Right ventricle myocardium inferior (tissue), 1 donor: ENCODE measurements at regions not wholly inside any gene's neighbourhood (a gene's known extent, or its start where the extent isn't known, plus 50 kb on each side); places are given as distances from the start of the nearest gene placed in this dataset.

Source experiments
- ATAC-seq: fragments of 200-7000 bp; cut with Tn5 transposase; one replicate; pipeline ENCODE4 v1.9.1; 2020; ENCODE audit warnings: mild to moderate bottlenecking, moderate library complexity
- DNase-seq: peaks from one replicate; pipeline ENCODE4 v3.0.0; 2021; ENCODE audit errors: missing footprints
- intact Hi-C: fragments of 100-400 bp; cut with DNase I; formaldehyde crosslinking; loops from one replicate; pipeline ENCODE4 v1.11.0; 2022
- donor health status: DM: no; HTN: yes; CAD: no; lungs with severe emphysema.

GRCh38 chr6:145187491-145188206 lies 547.7 kb downstream of the EPM2A start:
- intact Hi-C loops = no loop called here
- DNase-seq = no peak
- no peak for ATAC-seq

GRCh38 chr6:145189836-145190235 lies 545.5 kb downstream of the EPM2A start:
- no peak for ATAC-seq
- no peak for DNase-seq

GRCh38 chr6:145194389-145194788 lies 540.9 kb downstream of the EPM2A start:
- no peak for ATAC-seq
- intact Hi-C loops = no loop called here
- no peak for DNase-seq

More at GRCh38 chr6:145189836-145190235, 545.5 kb downstream of the EPM2A start:
- intact Hi-C loops = no loop called here

- ATAC-seq (no peak), DNase-seq (no peak)
- intact Hi-C loops = no loop called here
These were observed 535.4 kb downstream of the EPM2A start for GRCh38 chr6:145199961-145200360.

- no peak for ATAC-seq
- no peak for DNase-seq
- intact Hi-C loops = no loop called here
These were observed 531.0 kb downstream of the EPM2A start for GRCh38 chr6:145204301-145204700.

- intact Hi-C loops = no loop called here
- ATAC-seq = no peak
- no peak for DNase-seq
These were observed 528.9 kb downstream of the EPM2A start for GRCh38 chr6:145206247-145206907.

GRCh38 chr6:145208474-145208873 lies 526.8 kb downstream of the EPM2A start:
- DNase-seq (no peak), ATAC-seq (no peak)
- intact Hi-C loops = no loop called here

- DNase-seq = no peak
- intact Hi-C loops = no loop called here
- ATAC-seq = peak; percentile 16
These were observed 526.0 kb downstream of the EPM2A start for GRCh38 chr6:145209272-145209671.

- ATAC-seq = no peak
- no peak for DNase-seq
- intact Hi-C loops = loop anchor here (5.0 to 10.0 kb wide), 2 partner anchors 178 to 419 kb away; no protein-coding TSS in a partner anchor
These were observed 522.5 kb downstream of the EPM2A start for GRCh38 chr6:145212813-145213212.

GRCh38 chr6:145213614-145214013 lies 521.7 kb downstream of the EPM2A start:
- DNase-seq (no peak), ATAC-seq (no peak)
- intact Hi-C loops = loop anchor here (2.0 to 10.0 kb wide), 3 partner anchors 179 to 629 kb away; no protein-coding TSS in a partner anchor

GRCh38 chr6:145214570-145214969 lies 520.8 kb downstream of the EPM2A start:
- DNase-seq (no peak), ATAC-seq (no peak)
- intact Hi-C loops = loop anchor here (2.0 to 10.0 kb wide), 3 partner anchors 180 to 630 kb away; no protein-coding TSS in a partner anchor

GRCh38 chr6:145224450-145224849 lies 510.9 kb downstream of the EPM2A start:
- no peak for DNase-seq
- intact Hi-C loops = no loop called here

GRCh38 chr6:145225500-145225899 lies 509.8 kb downstream of the EPM2A start:
- no peak for ATAC-seq
- intact Hi-C loops = no loop called here

More at GRCh38 chr6:145224450-145224849, 510.9 kb downstream of the EPM2A start:
- no peak for ATAC-seq

GRCh38 chr6:145227593-145227992 lies 507.7 kb downstream of the EPM2A start:
- intact Hi-C loops = no loop called here
- ATAC-seq (no peak), DNase-seq (no peak)

More at GRCh38 chr6:145225500-145225899, 509.8 kb downstream of the EPM2A start:
- no peak for DNase-seq

GRCh38 chr6:145228962-145229582 lies 506.2 kb downstream of the EPM2A start:
- DNase-seq (no peak), ATAC-seq (no peak)
- intact Hi-C loops = no loop called here

- DNase-seq (no peak), ATAC-seq (no peak)
- intact Hi-C loops = no loop called here
These were observed 501.4 kb downstream of the EPM2A start for GRCh38 chr6:145233955-145234354.

- no peak for ATAC-seq
- intact Hi-C loops = no loop called here
- no peak for DNase-seq
These were observed 500.1 kb downstream of the EPM2A start for GRCh38 chr6:145235207-145235606.

- no peak for ATAC-seq
- no peak for DNase-seq
- intact Hi-C loops = no loop called here
These were observed 496.5 kb downstream of the EPM2A start for GRCh38 chr6:145238787-145239186.

GRCh38 chr6:145241039-145241438 lies 494.3 kb downstream of the EPM2A start:
- intact Hi-C loops = no loop called here
- DNase-seq (no peak), ATAC-seq (no peak)

GRCh38 chr6:145241721-145242120 lies 493.6 kb downstream of the EPM2A start:
- intact Hi-C loops = no loop called here
- no peak for ATAC-seq
- no peak for DNase-seq
